ENCODE measurements at regions not wholly inside any gene's neighbourhood (a gene's known extent, or its start where the extent isn't known, plus 50 kb on each side); places are given as distances from the start of the nearest gene placed in this dataset.

- ChIA-PET POLR2A (no interaction called here), CTCF (no interaction called here)
- no peak overlapping the region for H3K4me3 Mint-ChIP-seq
- H3K36me3 Mint-ChIP-seq (ENCODE audit: low read depth), result no peaks in the 10 kb centered on the region
- no peaks in the 10 kb centered on the region for H3K4me1 Mint-ChIP-seq
- no peak for TF ChIP-seq CTCF (IDR thresholded peaks at IDR 0.05)
- no peak overlapping the region for H3K27ac Mint-ChIP-seq
- ATAC-seq (ENCODE audit: low read depth) (no peak), DNase-seq (no peak)
- no peaks in the 10 kb centered on the region for H3K9me3 Mint-ChIP-seq
- H3K27me3 Mint-ChIP-seq, result no peaks in the 10 kb centered on the region
- intact Hi-C loops (cut with micrococcal nuclease), result no loop called here
These were observed 101.7 kb upstream of the SOX21 start for GRCh38 chr13:94813920-94814475.

- no peak for DNase-seq
- no peaks in the 10 kb centered on the region for H3K9me3 Mint-ChIP-seq
- intact Hi-C loops (cut with micrococcal nuclease), result no loop called here
- no peak overlapping the region for H3K27ac Mint-ChIP-seq
- POLR2A ChIA-PET, result no interaction called here
- no peaks in the 10 kb centered on the region for H3K27me3 Mint-ChIP-seq
- CTCF ChIA-PET, result no interaction called here
- no peak overlapping the region for H3K4me3 Mint-ChIP-seq
- no peaks in the 10 kb centered on the region for H3K4me1 Mint-ChIP-seq
- H3K36me3 Mint-ChIP-seq (ENCODE audit: low read depth), result no peaks in the 10 kb centered on the region
- no peak for TF ChIP-seq CTCF (IDR thresholded peaks at IDR 0.05)
- no peak for ATAC-seq (ENCODE audit: low read depth)
These were observed 99.4 kb upstream of the SOX21 start for GRCh38 chr13:94811753-94812152.

- no peak for DNase-seq
- ChIA-PET CTCF (no interaction called here), POLR2A (no interaction called here)
- TF ChIP-seq CTCF (IDR thresholded peaks at IDR 0.05), result no peak
- no peaks in the 10 kb centered on the region for H3K27me3 Mint-ChIP-seq
- no peaks in the 10 kb centered on the region for H3K36me3 Mint-ChIP-seq (ENCODE audit: low read depth)
- H3K4me1 Mint-ChIP-seq, result no peaks in the 10 kb centered on the region
- no peak for ATAC-seq (ENCODE audit: low read depth)
- no peaks in the 10 kb centered on the region for H3K9me3 Mint-ChIP-seq
- intact Hi-C loops (cut with micrococcal nuclease), result no loop called here
- H3K4me3 Mint-ChIP-seq, result no peak overlapping the region
- H3K27ac Mint-ChIP-seq, result no peak overlapping the region
These were observed 88.1 kb upstream of the SOX21 start for GRCh38 chr13:94800423-94800822.

- Mint-ChIP-seq H3K4me3 (no peak overlapping the region), H3K27ac (no peak overlapping the region), H3K36me3 (ENCODE audit: low read depth) (no peaks in the 10 kb centered on the region), H3K27me3 (no peaks in the 10 kb centered on the region), H3K4me1 (no peaks in the 10 kb centered on the region), H3K9me3 (no peaks in the 10 kb centered on the region)
- ATAC-seq (ENCODE audit: low read depth) (no peak), DNase-seq (no peak)
- intact Hi-C loops (cut with micrococcal nuclease), result no loop called here
- no peak for TF ChIP-seq CTCF (IDR thresholded peaks at IDR 0.05)
- CTCF ChIA-PET, result no interaction called here
- POLR2A ChIA-PET, result no interaction called here
These were observed 87.0 kb upstream of the SOX21 start for GRCh38 chr13:94799299-94799698.

GRCh38 chr13:94798738-94799137 lies 86.4 kb upstream of the SOX21 start:
- TF ChIP-seq CTCF (IDR thresholded peaks at IDR 0.05), result no peak
- no peaks in the 10 kb centered on the region for H3K36me3 Mint-ChIP-seq (ENCODE audit: low read depth)
- ATAC-seq (ENCODE audit: low read depth) (no peak), DNase-seq (no peak)
- intact Hi-C loops (cut with micrococcal nuclease), result no loop called here
- no peaks in the 10 kb centered on the region for H3K9me3 Mint-ChIP-seq
- no peaks in the 10 kb centered on the region for H3K4me1 Mint-ChIP-seq
- no peak overlapping the region for H3K4me3 Mint-ChIP-seq
- CTCF ChIA-PET, result no interaction called here
- POLR2A ChIA-PET, result no interaction called here
- no peak overlapping the region for H3K27ac Mint-ChIP-seq
- no peaks in the 10 kb centered on the region for H3K27me3 Mint-ChIP-seq

Measured in activated B cell treated with CpG ODN at 0.5 μM for 24 hours (primary cell).